AG09319 (cell line): ENCODE measurements at regions not wholly inside any gene's neighbourhood (a gene's known extent, or its start where the extent isn't known, plus 50 kb on each side); places are given as distances from the start of the nearest gene placed in this dataset.
"Not testable (repeated sequence)": the region's sequence is repeated elsewhere in the genome, so short reads cannot be mapped to it uniquely, and the experiment has no call there.

Source experiments
- DNase-seq: peaks from one replicate; pipeline ENCODE4 v3.0.0-alpha.2; 2010; ENCODE audit warnings: low read depth; ENCODE audit errors: extremely low read depth
- TF ChIP-seq, protein P1 (sequence below): IDR thresholded peaks from 2 replicates; pipeline ENCODE4 v1.5.1; 2011; ENCODE audit warnings: low read depth, mild to moderate bottlenecking, inconsistent platforms, low read length, moderate library complexity

- TF ChIP-seq, protein P1, sequence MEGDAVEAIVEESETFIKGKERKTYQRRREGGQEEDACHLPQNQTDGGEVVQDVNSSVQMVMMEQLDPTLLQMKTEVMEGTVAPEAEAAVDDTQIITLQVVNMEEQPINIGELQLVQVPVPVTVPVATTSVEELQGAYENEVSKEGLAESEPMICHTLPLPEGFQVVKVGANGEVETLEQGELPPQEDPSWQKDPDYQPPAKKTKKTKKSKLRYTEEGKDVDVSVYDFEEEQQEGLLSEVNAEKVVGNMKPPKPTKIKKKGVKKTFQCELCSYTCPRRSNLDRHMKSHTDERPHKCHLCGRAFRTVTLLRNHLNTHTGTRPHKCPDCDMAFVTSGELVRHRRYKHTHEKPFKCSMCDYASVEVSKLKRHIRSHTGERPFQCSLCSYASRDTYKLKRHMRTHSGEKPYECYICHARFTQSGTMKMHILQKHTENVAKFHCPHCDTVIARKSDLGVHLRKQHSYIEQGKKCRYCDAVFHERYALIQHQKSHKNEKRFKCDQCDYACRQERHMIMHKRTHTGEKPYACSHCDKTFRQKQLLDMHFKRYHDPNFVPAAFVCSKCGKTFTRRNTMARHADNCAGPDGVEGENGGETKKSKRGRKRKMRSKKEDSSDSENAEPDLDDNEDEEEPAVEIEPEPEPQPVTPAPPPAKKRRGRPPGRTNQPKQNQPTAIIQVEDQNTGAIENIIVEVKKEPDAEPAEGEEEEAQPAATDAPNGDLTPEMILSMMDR, result no peak
- no peak for DNase-seq
These were observed 648.5 kb upstream of the LRRN3 start for GRCh38 chr7:110442381-110442837.

GRCh38 chr7:110446658-110447057 lies 644.3 kb upstream of the LRRN3 start:
- TF ChIP-seq, protein P1, result no peak
- no peak for DNase-seq

GRCh38 chr7:110448918-110449317 lies 642.0 kb upstream of the LRRN3 start:
- DNase-seq, result no peak
- TF ChIP-seq, protein P1, result no peak

DNA sequence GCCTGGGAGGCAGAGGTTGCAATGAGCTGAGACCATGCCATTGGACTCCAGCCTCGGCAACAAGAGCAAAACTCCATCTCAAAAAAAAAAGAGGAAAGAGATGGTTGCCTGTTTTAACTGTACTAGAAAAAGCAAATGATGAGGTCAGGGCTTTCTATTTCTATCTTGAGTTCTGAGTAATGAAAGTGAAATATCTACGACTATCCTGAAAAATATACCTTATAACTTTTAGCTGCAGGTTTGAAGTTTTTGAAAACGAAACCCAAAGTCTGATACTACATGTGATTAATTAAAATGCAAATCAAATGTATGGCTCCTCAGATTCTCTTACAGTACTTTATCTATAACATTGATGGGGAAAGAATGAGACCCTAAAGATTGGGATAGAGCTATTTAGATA lies 636.2 kb upstream of the LRRN3 start:
- DNase-seq, result no peak
- TF ChIP-seq, protein P1, result no peak

DNA sequence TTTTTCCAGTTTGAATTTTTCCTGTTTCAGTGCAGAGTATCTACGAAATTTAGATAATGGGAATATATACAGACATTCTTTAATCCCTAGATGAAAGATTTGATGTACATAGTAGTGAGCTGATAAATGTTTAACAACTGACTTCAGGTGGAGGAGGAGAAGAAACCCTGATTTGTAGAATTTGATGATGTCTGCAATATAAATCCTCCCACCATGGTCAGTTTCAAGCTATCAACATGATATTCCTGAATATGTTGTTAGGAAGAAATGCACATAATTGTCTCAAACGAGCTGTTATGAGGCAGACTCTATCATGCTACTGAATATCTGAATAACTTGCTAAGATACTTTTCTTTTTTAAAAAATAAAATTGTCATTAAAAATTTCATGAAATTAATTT lies 629.3 kb upstream of the LRRN3 start:
- TF ChIP-seq, protein P1, result no peak
- DNase-seq, result no peak

DNA sequence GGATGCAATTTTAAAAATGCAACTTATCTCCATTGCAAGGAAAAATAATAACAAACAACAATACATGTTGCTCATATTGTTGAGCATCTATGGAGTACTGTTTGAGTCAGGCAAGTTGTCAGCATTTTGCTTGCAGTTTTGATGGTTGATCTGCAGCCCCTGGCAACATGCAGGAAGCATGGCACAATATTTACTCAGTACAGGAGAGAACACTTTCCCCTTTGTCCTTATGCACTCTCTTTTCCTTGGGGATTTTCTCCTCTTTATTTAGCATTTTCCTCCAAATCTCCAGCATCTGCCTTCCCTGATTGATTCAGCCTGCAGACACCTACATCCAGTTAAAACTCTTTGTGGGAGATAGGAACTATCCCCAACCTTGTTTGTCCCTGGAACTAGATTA lies 620.5 kb upstream of the LRRN3 start:
- TF ChIP-seq, protein P1, result no peak
- DNase-seq, result no peak

DNA sequence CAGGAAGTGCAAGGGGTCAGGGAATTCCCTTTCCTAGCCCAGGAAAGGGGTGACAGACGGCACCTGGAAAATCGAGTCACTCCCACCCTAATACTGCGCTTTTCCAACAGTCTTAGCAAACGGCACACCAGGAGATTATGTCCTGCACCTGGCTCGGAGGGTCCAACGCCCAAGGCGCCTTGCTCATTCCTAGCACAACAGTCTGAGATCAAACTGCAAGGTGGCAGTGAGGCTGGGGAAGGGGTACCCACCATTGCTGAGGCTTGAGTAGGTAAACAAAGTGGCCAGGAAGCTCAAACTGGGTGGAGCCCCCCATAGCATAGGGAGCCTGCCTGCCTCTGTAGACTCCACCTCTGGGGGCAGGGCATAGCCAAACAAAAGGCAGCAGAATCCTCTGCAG lies 618.5 kb upstream of the LRRN3 start:
- DNase-seq, result not testable (repeated sequence)

DNA sequence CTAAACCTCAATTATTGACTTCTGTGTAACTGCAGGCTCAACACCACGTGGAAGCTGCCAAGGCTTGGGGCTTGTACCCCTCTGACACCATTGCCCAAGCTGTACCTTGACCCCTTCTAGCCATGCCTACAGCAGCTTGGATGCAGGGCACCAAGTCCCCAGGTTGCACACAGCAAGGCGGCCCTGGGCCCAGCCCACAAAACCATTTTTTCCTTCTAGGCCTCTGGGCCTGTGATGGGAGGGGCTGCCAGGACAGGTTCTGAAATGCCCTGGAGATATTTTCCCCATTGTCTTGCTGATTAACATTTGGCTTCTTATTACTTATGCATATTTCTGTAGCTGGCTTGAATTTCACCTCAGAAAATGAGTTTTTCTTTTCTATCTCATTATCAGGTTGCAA lies 610.0 kb upstream of the LRRN3 start:
- TF ChIP-seq, protein P1, result no peak
- DNase-seq, result no peak
